ENCODE measurements at regions not wholly inside any gene's neighbourhood (a gene's known extent, or its start where the extent isn't known, plus 50 kb on each side); places are given as distances from the start of the nearest gene placed in this dataset.

- Histone ChIP-seq H3K9ac (replicated peaks in 1 of 4; ENCODE audit: extremely low read depth in 1 of 4, low read depth in 3 of 4, low read length in 3 of 4) (no peak overlapping the region), H3K23me2 (ENCODE audit: low read depth, low read length) (no peaks in the 10 kb centered on the region), H3K4ac (replicated peaks; ENCODE audit: insufficient read length, low read depth, low read length) (no peak overlapping the region), H3K14ac (ENCODE audit: insufficient read length) (no peak overlapping the region), H2AK5ac (ENCODE audit: low read depth, low read length) (no peak overlapping the region), H2BK120ac (replicated peaks; ENCODE audit: low read depth, low read length) (no peak overlapping the region), H3K27me3 (replicated peaks in 1 of 4; ENCODE audit: control insufficient read depth in 3 of 4, extremely low read depth in 1 of 4, insufficient read depth in 3 of 4, low read length in 3 of 4) (no peaks in the 10 kb centered on the region), H3K23ac (ENCODE audit: insufficient read length) (no peak overlapping the region), H3K9me3 (ENCODE audit: insufficient read depth in 2 of 2, low read depth in 1 of 2, low read length in 1 of 2) (0 out of 4 replicates have a peak, but pooled peaks cover 0 to 4% of the 10 kb centered on the region in 2 experiments), H3K79me2 (ENCODE audit: control insufficient read depth in 1 of 2, insufficient read depth in 2 of 2, low read length in 2 of 2) (no peaks in the 10 kb centered on the region), H3K4me2 (ENCODE audit: insufficient read depth in 1 of 2, low read depth in 2 of 2, low read length in 2 of 2) (no peak overlapping the region), H2AFZ (ENCODE audit: low read length) (no peak overlapping the region), H4K5ac (ENCODE audit: insufficient read length, low read depth, low read length) (no peak overlapping the region), H4K20me1 (replicated peaks in 1 of 2; ENCODE audit: control insufficient read depth in 1 of 2, insufficient read depth in 2 of 2, low read length in 2 of 2) (no peaks in the 10 kb centered on the region), H3K4me3 (ENCODE audit: extremely low read depth in 1 of 4, insufficient read depth in 2 of 4, low read depth in 3 of 4, low read length in 4 of 4) (no peak overlapping the region), H2BK20ac (ENCODE audit: low read length) (no peak overlapping the region), H2BK15ac (ENCODE audit: low read length) (no peak overlapping the region), H3K56ac (replicated peaks; ENCODE audit: insufficient read length, low read depth, low read length) (no peak overlapping the region), H2BK12ac (ENCODE audit: low read depth, low read length) (no peak overlapping the region), H3K18ac (ENCODE audit: extremely low read depth, low read length) (no peak overlapping the region), H3K27ac (ENCODE audit: low read depth, low read length) (no peak overlapping the region), H4K8ac (ENCODE audit: extremely low read depth, insufficient read depth, low read length) (no peak overlapping the region), H3K79me1 (ENCODE audit: low read depth, low read length) (no peaks in the 10 kb centered on the region), H3K4me1 (replicated peaks in 1 of 4; ENCODE audit: control insufficient read depth in 3 of 4, insufficient read depth in 4 of 4, low read length in 3 of 4) (no peaks in the 10 kb centered on the region; a peak in 1 of 7 replicates), H3K36me3 (ENCODE audit: control insufficient read depth in 2 of 4, insufficient read depth in 4 of 4, low read length in 3 of 4) (no peaks in the 10 kb centered on the region), H4K91ac (replicated peaks; ENCODE audit: insufficient read length, low read length) (no peak overlapping the region), H2BK5ac (ENCODE audit: low read depth, low read length) (no peak overlapping the region)
- DNase-seq (ENCODE audit: low read depth in 1 of 2, low spot score in 2 of 2) (no peak), FAIRE-seq (no peak)
- WGBS, 2 experiments (ENCODE audit: extremely low coverage in 1 of 2, insufficient coverage in 1 of 2, insufficient read length in 1 of 2, insufficient replicate concordance in 2 of 2, low coverage in 1 of 2, low lambda C conversion rate in 2 of 2, missing lambda C conversion rate in 1 of 2), result 86% methylated on average over 3 of the region's 3 CpGs; no CpG with 5 or more reads in 1 of the 2 experiments
- CTCF ChIA-PET (ENCODE audit: partially characterized antibody), result interaction anchor here (0.8 kb wide), 1 partner anchor 389 kb away, joined by 3 read pairs; no protein-coding TSS in a partner anchor
- POLR2A ChIA-PET (ENCODE audit: partially characterized antibody), result no interaction called here
- TF ChIP-seq FOSL1 (IDR thresholded peaks at IDR 0.05; ENCODE audit: insufficient read depth, low read depth, low read length) (no peak), YY1 (IDR thresholded peaks at IDR 0.05; ENCODE audit: low read depth, low read length) (no peak), CREB1 (IDR thresholded peaks at IDR 0.05) (no peak), JUN (IDR thresholded peaks at IDR 0.05; ENCODE audit: low read depth, low read length) (no peak), NRF1 (IDR thresholded peaks at IDR 0.05; ENCODE audit: low read depth, low read length) (no peak), KDM4A (IDR thresholded peaks at IDR 0.05; ENCODE audit: low read depth, low read length, severe bottlenecking) (no peak), RNF2 (IDR thresholded peaks at IDR 0.05; ENCODE audit: borderline replicate concordance, low read depth, low read length, missing control alignments, poor library complexity, severe bottlenecking) (no peak), TCF12 (IDR thresholded peaks at IDR 0.05; ENCODE audit: low read depth, low read length) (no peak), ZNF274 (IDR thresholded peaks at IDR 0.05; ENCODE audit: borderline replicate concordance, extremely low read depth, low read length) (no peak), ATF2 (IDR thresholded peaks at IDR 0.05; ENCODE audit: low read length) (no peak), CHD1 (IDR thresholded peaks at IDR 0.05; ENCODE audit: low read depth, low read length) (no peak), SAP30 (IDR thresholded peaks at IDR 0.05; ENCODE audit: insufficient read depth, insufficient replicate concordance, low read length) (no peak), NANOG (IDR thresholded peaks at IDR 0.05; ENCODE audit: insufficient read depth, low read depth, low read length, poor library complexity, severe bottlenecking) (no peak)
Observed at GRCh38 chr15:79728867-79729266, 167.9 kb downstream of the MTHFS start.

All from H1 (cell line).